ENCODE measurements at regions not wholly inside any gene's neighbourhood (a gene's known extent, or its start where the extent isn't known, plus 50 kb on each side); places are given as distances from the start of the nearest gene placed in this dataset.
"Not testable (repeated sequence)": the region's sequence is repeated elsewhere in the genome, so short reads cannot be mapped to it uniquely, and the experiment has no call there.

- H3K27ac ChIP-seq, result no peak overlapping the region
- H3K4me3 ChIP-seq, result no peak overlapping the region
- no peaks in the 10 kb centered on the region for H3K27me3 ChIP-seq
- peaks cover 0 to 4% (median 0%) of the 10 kb centered on the region in 11 experiments; a peak in 1 of 22 replicates for H4K20me1 ChIP-seq
- no peak for TF ChIP-seq Cebpa-rat (IDR thresholded peaks at IDR 0.05)
- H3K9me3 ChIP-seq (replicated peaks in 1 of 11), result peaks cover 0 to 7% (median 0%) of the 10 kb centered on the region in 11 experiments; a peak in 1 of 22 replicates
- peaks cover 0 to 14% (median 10%) of the 10 kb centered on the region in 10 experiments; a peak in 13 of 20 replicates for H3K4me1 ChIP-seq
- no peak overlapping the region for H3K9ac ChIP-seq
- H3K4me2 ChIP-seq, result peak overlapping the region in 7 of 11 experiments; percentile 1 to 68 (median 54); a peak in 13 of 22 replicates
- H3K36me3 ChIP-seq, result no peaks in the 10 kb centered on the region
These were observed 1303.4 kb downstream of the TBC1D22A start for GRCh38 chr22:48065892-48066291.

- H3K27ac ChIP-seq, result no peak overlapping the region
- TF ChIP-seq Cebpa-rat (IDR thresholded peaks at IDR 0.05), result no peak
- H3K9ac ChIP-seq, result no peak overlapping the region
- H3K4me2 ChIP-seq, result no peak overlapping the region
- H3K36me3 ChIP-seq, result no peaks in the 10 kb centered on the region
- H3K27me3 ChIP-seq, result no peaks in the 10 kb centered on the region
- H3K4me3 ChIP-seq, result no peak overlapping the region
- H3K9me3 ChIP-seq (replicated peaks in 1 of 11), result no peaks in the 10 kb centered on the region
- peaks cover 0 to 13% (median 10%) of the 10 kb centered on the region in 10 experiments; a peak in 13 of 20 replicates for H3K4me1 ChIP-seq
- peaks cover 0 to 4% (median 0%) of the 10 kb centered on the region in 11 experiments; a peak in 3 of 22 replicates for H4K20me1 ChIP-seq
These were observed 1299.3 kb downstream of the TBC1D22A start for GRCh38 chr22:48061726-48062125.

DNA sequence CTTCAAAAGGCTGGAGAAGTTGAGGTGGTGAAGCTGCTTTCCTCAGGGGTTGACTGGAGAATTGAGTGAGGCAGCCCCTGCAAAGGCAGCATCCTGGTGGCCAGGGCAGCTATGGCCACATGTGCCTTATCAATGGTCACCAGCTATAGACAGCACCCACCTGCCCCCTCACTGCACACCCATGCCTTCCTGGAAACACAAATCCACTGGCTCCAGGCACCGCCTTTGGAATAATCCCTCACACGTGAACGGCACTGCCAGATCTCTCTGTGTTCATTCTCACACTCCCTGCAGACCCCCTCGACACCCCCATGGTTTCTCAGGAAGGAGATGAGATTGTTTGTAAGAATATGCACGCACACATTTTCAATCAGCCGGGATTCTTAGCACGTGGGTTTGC is 1297.8 kb downstream of the TBC1D22A start:
- no peak for TF ChIP-seq Cebpa-rat (IDR thresholded peaks at IDR 0.05)
- Histone ChIP-seq H3K4me1 (no peaks in the 10 kb centered on the region), H3K4me3 (no peak overlapping the region), H3K9ac (no peak overlapping the region), H3K9me3 (replicated peaks in 1 of 11) (no peaks in the 10 kb centered on the region), H3K36me3 (no peaks in the 10 kb centered on the region), H3K4me2 (no peak overlapping the region), H3K27me3 (no peaks in the 10 kb centered on the region), H4K20me1 (peaks cover 0 to 4% (median 0%) of the 10 kb centered on the region in 11 experiments; a peak in 3 of 22 replicates), H3K27ac (no peak overlapping the region)

DNA sequence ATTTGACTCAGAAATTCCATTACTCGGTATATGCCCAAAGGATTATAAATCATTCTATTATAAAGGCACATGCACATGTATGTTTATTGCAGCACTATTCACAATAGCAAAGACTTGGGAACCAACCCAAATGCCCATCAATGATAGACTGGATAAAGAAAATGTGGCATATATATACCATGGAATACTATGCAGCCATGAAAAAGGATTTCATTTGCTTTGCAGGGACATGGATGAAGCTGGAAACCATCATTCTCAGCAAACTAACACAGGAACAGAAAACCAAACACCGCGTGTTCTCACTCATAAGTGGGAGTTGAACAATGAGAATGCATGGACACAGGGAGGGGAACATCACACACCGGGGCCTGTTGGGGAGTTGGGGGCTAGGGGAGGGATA is 1297.1 kb downstream of the TBC1D22A start:
- not testable (repeated sequence) for H3K4me2 ChIP-seq; H3K27me3 ChIP-seq; H4K20me1 ChIP-seq; H3K27ac ChIP-seq; H3K9ac ChIP-seq; H3K4me3 ChIP-seq; H3K9me3 ChIP-seq (replicated peaks in 1 of 11); H3K36me3 ChIP-seq; H3K4me1 ChIP-seq

DNA sequence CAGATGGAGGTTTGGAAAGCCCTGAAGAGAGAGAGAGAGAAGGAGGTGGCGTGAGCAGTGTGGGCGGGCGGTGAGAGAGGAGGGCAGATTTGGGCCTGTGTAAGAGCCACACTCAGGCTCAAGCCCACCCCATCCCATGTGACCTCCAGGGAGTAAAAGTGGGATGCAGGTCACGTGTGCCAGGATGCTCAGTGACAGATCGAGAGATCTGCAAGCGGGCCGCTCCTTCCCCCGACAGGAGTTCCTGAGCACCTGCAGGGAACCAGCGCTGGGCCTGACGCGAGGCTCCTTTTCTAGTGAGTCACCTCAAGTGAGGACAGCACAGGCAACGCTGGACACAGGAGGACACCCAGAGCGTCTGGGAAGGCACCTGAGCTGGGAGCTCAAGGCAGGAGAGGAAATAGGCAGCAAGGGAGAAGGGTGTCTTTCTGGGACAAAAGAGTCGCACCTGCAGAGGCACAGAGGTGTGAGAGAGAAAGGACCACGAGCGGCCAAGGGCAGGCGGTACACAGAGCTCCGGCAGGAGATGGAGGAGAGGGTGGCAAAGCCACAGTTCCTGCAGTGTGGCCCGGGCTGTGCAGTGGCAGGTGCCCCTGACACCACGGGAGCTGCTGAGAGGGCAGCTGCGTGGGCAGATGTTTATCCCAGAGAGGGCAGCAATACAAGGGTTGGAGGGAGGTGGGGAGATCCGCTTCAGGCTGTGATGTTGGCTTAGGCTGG is 1294.8 kb downstream of the TBC1D22A start:
- H3K4me1 ChIP-seq, result peaks cover 0 to 22% (median 10%) of the 10 kb centered on the region in 10 experiments; a peak in 13 of 20 replicates

GRCh38 chr22:48055827-48056226 is 1293.4 kb downstream of the TBC1D22A start:
- no peaks in the 10 kb centered on the region for H3K36me3 ChIP-seq
- peaks cover 0 to 24% (median 10%) of the 10 kb centered on the region in 10 experiments; a peak in 13 of 20 replicates for H3K4me1 ChIP-seq
- TF ChIP-seq Cebpa-rat (IDR thresholded peaks at IDR 0.05), result no peak
- H3K9ac ChIP-seq, result no peak overlapping the region
- no peaks in the 10 kb centered on the region for H3K27me3 ChIP-seq
- H3K27ac ChIP-seq, result no peak overlapping the region
- no peak overlapping the region for H3K4me3 ChIP-seq
- H3K9me3 ChIP-seq (replicated peaks in 1 of 11), result no peaks in the 10 kb centered on the region
- no peak overlapping the region for H3K4me2 ChIP-seq
- H4K20me1 ChIP-seq, result peaks cover 0 to 4% (median 0%) of the 10 kb centered on the region in 11 experiments; a peak in 3 of 22 replicates

More for the DNA sequence above, 1294.8 kb downstream of the TBC1D22A start:
- H3K4me2 ChIP-seq, result no peak overlapping the region
- TF ChIP-seq Cebpa-rat (IDR thresholded peaks at IDR 0.05), result no peak
- no peaks in the 10 kb centered on the region for H3K9me3 ChIP-seq (replicated peaks in 1 of 11)
- H3K27me3 ChIP-seq, result no peaks in the 10 kb centered on the region
- H3K4me3 ChIP-seq, result no peak overlapping the region
- H3K27ac ChIP-seq, result no peak overlapping the region
- H3K9ac ChIP-seq, result no peak overlapping the region
- peaks cover 0 to 4% (median 0%) of the 10 kb centered on the region in 11 experiments; a peak in 4 of 22 replicates for H4K20me1 ChIP-seq
- no peaks in the 10 kb centered on the region for H3K36me3 ChIP-seq

GRCh38 chr22:48055185-48055584 is 1292.7 kb downstream of the TBC1D22A start:
- Histone ChIP-seq H3K36me3 (no peaks in the 10 kb centered on the region), H4K20me1 (peaks cover 0 to 4% (median 0%) of the 10 kb centered on the region in 11 experiments; a peak in 3 of 22 replicates), H3K4me3 (no peak overlapping the region), H3K27ac (no peak overlapping the region), H3K27me3 (no peaks in the 10 kb centered on the region), H3K4me2 (no peak overlapping the region), H3K9ac (no peak overlapping the region), H3K4me1 (peaks cover 0 to 24% (median 10%) of the 10 kb centered on the region in 10 experiments; a peak in 13 of 20 replicates), H3K9me3 (replicated peaks in 1 of 11) (no peaks in the 10 kb centered on the region)
- no peak for TF ChIP-seq Cebpa-rat (IDR thresholded peaks at IDR 0.05)

DNA sequence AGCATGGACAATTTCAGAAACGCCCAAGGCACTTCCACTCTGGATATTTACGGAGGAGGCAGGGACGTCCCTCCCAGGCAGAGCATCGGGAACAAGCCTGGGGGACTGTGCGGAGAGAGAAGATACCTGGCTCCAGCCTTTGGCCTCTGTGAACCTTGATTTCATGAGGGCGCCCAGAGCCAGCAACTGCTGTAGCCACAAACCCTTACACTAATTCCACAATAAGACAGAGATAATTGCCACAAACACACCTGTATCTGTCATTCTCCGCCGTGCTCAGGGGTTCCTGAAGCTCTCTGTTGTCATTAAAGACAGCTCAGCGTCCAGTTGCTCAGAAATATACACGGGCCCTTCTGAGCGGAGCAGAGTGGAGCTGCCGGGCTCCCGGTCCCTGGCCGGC is 1292.1 kb downstream of the TBC1D22A start:
- Histone ChIP-seq H3K4me3 (no peak overlapping the region), H3K9me3 (replicated peaks in 1 of 11) (no peaks in the 10 kb centered on the region)

GRCh38 chr22:48053973-48054372 is 1291.5 kb downstream of the TBC1D22A start:
- no peaks in the 10 kb centered on the region for H3K36me3 ChIP-seq
- no peaks in the 10 kb centered on the region for H3K9me3 ChIP-seq (replicated peaks in 1 of 11)
- no peak overlapping the region for H3K27ac ChIP-seq
- peak overlapping the region in 8 of 11 experiments; percentile 20 to 63 (median 38); a peak in 14 of 22 replicates for H3K4me2 ChIP-seq
- peaks cover 0 to 4% (median 0%) of the 10 kb centered on the region in 11 experiments; a peak in 3 of 22 replicates for H4K20me1 ChIP-seq
- H3K27me3 ChIP-seq, result no peaks in the 10 kb centered on the region
- no peak overlapping the region for H3K9ac ChIP-seq
- no peak overlapping the region for H3K4me3 ChIP-seq
- no peak for TF ChIP-seq Cebpa-rat (IDR thresholded peaks at IDR 0.05)
- peaks cover 0 to 24% (median 10%) of the 10 kb centered on the region in 10 experiments; a peak in 13 of 20 replicates for H3K4me1 ChIP-seq

More for the DNA sequence above, 1292.1 kb downstream of the TBC1D22A start:
- peak overlapping the region in 1 of 11 experiments; percentile 63; a peak in 2 of 22 replicates for H3K4me2 ChIP-seq
- H3K27ac ChIP-seq, result no peak overlapping the region
- no peaks in the 10 kb centered on the region for H3K27me3 ChIP-seq
- no peak for TF ChIP-seq Cebpa-rat (IDR thresholded peaks at IDR 0.05)
- no peaks in the 10 kb centered on the region for H3K36me3 ChIP-seq
- H3K4me1 ChIP-seq, result peaks cover 0 to 24% (median 10%) of the 10 kb centered on the region in 10 experiments; a peak in 13 of 20 replicates
- peaks cover 0 to 4% (median 0%) of the 10 kb centered on the region in 11 experiments; a peak in 3 of 22 replicates for H4K20me1 ChIP-seq
- H3K9ac ChIP-seq, result no peak overlapping the region
